ES-I3 (cell line): ENCODE measurements at regions not wholly inside any gene's neighbourhood (a gene's known extent, or its start where the extent isn't known, plus 50 kb on each side); places are given as distances from the start of the nearest gene placed in this dataset.

Source experiments
- H3K36me3 ChIP-seq: 2 replicates; pipeline ENCODE4 v1.6.1; 2013; ENCODE audit warnings: mild to moderate bottlenecking, low read length, control low read depth, moderate library complexity; ENCODE audit not compliant: insufficient read depth
- H3K4me1 ChIP-seq: 2 replicates; pipeline ENCODE4 v1.6.1; 2013; ENCODE audit warnings: mild to moderate bottlenecking, control low read depth, low read length; ENCODE audit not compliant: insufficient read depth
- H3K9ac ChIP-seq: 2 replicates; pipeline ENCODE4 v1.6.1; 2013; ENCODE audit warnings: low read depth, mild to moderate bottlenecking, low read length, moderate library complexity
- H3K9me3 ChIP-seq: 2 replicates; pipeline ENCODE4 v1.6.1; 2013; ENCODE audit warnings: mild to moderate bottlenecking, low read length, moderate library complexity; ENCODE audit not compliant: control insufficient read depth, insufficient read depth

- no peaks in the 10 kb centered on the region for H3K9me3 ChIP-seq
- no peaks in the 10 kb centered on the region for H3K4me1 ChIP-seq
- peaks cover 20% of the 10 kb centered on the region; the same call in 1 of the 2 replicates for H3K36me3 ChIP-seq
- peak overlapping the region; percentile 57 for H3K9ac ChIP-seq
Measured at GRCh38 chr17:6893382-6894205, 62.1 kb upstream of the TEKT1 start.

- H3K4me1 ChIP-seq, result no peaks in the 10 kb centered on the region
- H3K9me3 ChIP-seq, result no peaks in the 10 kb centered on the region
- peak overlapping the region; percentile 57; the same call in 1 of the 2 replicates for H3K9ac ChIP-seq
- peaks cover 20% of the 10 kb centered on the region; the same call in 1 of the 2 replicates for H3K36me3 ChIP-seq
Measured at GRCh38 chr17:6894206-6894528, 62.6 kb upstream of the TEKT1 start.

- Histone ChIP-seq H3K4me1 (no peaks in the 10 kb centered on the region), H3K9me3 (no peaks in the 10 kb centered on the region), H3K9ac (no peak overlapping the region), H3K36me3 (peaks cover 13% of the 10 kb centered on the region; the same call in 1 of the 2 replicates)
Measured at GRCh38 chr17:6901086-6901485, 69.6 kb upstream of the TEKT1 start.

GRCh38 chr17:6903326-6903900 lies 71.9 kb upstream of the TEKT1 start:
- no peaks in the 10 kb centered on the region; the same call in 1 of the 2 replicates for H3K36me3 ChIP-seq
- H3K9me3 ChIP-seq, result no peaks in the 10 kb centered on the region
- H3K9ac ChIP-seq, result no peak overlapping the region
- H3K4me1 ChIP-seq, result no peaks in the 10 kb centered on the region

- H3K4me1 ChIP-seq, result no peaks in the 10 kb centered on the region
- no peaks in the 10 kb centered on the region for H3K36me3 ChIP-seq
- peaks cover 13% of the 10 kb centered on the region for H3K9me3 ChIP-seq
- no peak overlapping the region for H3K9ac ChIP-seq
Measured at GRCh38 chr17:6908807-6909206, 77.3 kb upstream of the TEKT1 start.

- no peaks in the 10 kb centered on the region for H3K4me1 ChIP-seq
- no peaks in the 10 kb centered on the region for H3K36me3 ChIP-seq
- no peak overlapping the region for H3K9ac ChIP-seq
- peaks cover 18% of the 10 kb centered on the region for H3K9me3 ChIP-seq
Measured at GRCh38 chr17:6910987-6911603, 79.6 kb upstream of the TEKT1 start.

- no peaks in the 10 kb centered on the region for H3K4me1 ChIP-seq
- no peaks in the 10 kb centered on the region for H3K36me3 ChIP-seq
- no peak overlapping the region for H3K9ac ChIP-seq
- peaks cover 18% of the 10 kb centered on the region for H3K9me3 ChIP-seq
Measured at GRCh38 chr17:6912110-6913051, 80.9 kb upstream of the TEKT1 start.

- no peaks in the 10 kb centered on the region for H3K4me1 ChIP-seq
- H3K9ac ChIP-seq, result no peak overlapping the region
- H3K9me3 ChIP-seq, result peaks cover 18% of the 10 kb centered on the region
Measured at GRCh38 chr17:6913608-6914443, 82.0 kb upstream of the ALOX12 start.

GRCh38 chr17:6914711-6915110 lies 81.1 kb upstream of the ALOX12 start:
- Histone ChIP-seq H3K9me3 (peaks cover 18% of the 10 kb centered on the region), H3K9ac (no peak overlapping the region), H3K4me1 (no peaks in the 10 kb centered on the region), H3K36me3 (no peaks in the 10 kb centered on the region)

More at GRCh38 chr17:6913608-6914443, 82.0 kb upstream of the ALOX12 start:
- no peaks in the 10 kb centered on the region for H3K36me3 ChIP-seq

- Histone ChIP-seq H3K9ac (no peak overlapping the region), H3K4me1 (no peaks in the 10 kb centered on the region), H3K9me3 (peaks cover 18% of the 10 kb centered on the region), H3K36me3 (no peaks in the 10 kb centered on the region)
Measured at GRCh38 chr17:6915620-6916019, 80.2 kb upstream of the ALOX12 start.

- H3K36me3 ChIP-seq, result no peaks in the 10 kb centered on the region; the same call in 1 of the 2 replicates
Measured at GRCh38 chr17:6919158-6919557, 76.7 kb upstream of the ALOX12 start.

GRCh38 chr17:6923385-6923784 lies 72.5 kb upstream of the ALOX12 start:
- Histone ChIP-seq H3K4me1 (no peaks in the 10 kb centered on the region), H3K36me3 (no peaks in the 10 kb centered on the region; the same call in 1 of the 2 replicates), H3K9ac (no peak overlapping the region), H3K9me3 (no peaks in the 10 kb centered on the region)

More at GRCh38 chr17:6919158-6919557, 76.7 kb upstream of the ALOX12 start:
- Histone ChIP-seq H3K9ac (no peak overlapping the region), H3K9me3 (0 out of 2 replicates have a peak, but pooled peaks cover 5% of the 10 kb centered on the region), H3K4me1 (no peaks in the 10 kb centered on the region)

- Histone ChIP-seq H3K4me1 (no peaks in the 10 kb centered on the region), H3K36me3 (no peaks in the 10 kb centered on the region; the same call in 1 of the 2 replicates), H3K9ac (no peak overlapping the region), H3K9me3 (no peaks in the 10 kb centered on the region)
Measured at GRCh38 chr17:6924208-6924607, 71.6 kb upstream of the ALOX12 start.
